WTC11 (cell line): ENCODE measurements at regions not wholly inside any gene's neighbourhood (a gene's known extent, or its start where the extent isn't known, plus 50 kb on each side); places are given as distances from the start of the nearest gene placed in this dataset.

Experiments
- ATAC-seq: fragments of 200-7000 bp; cut with Tn5 transposase; 2 replicates; pipeline ENCODE4 v1.10.0; 2021; ENCODE audit warnings: mild to moderate bottlenecking, moderate library complexity
- CTCF ChIA-PET: fragments of 300-600 bp; sonication (Branson Sonifier 250); formaldehyde crosslinking; loops from one replicate; lab custom pipeline; 2021; ENCODE audit warnings: antibody characterized with exemption; lab: Charles Lee
- POLR2A ChIA-PET: fragments of 350-600 bp; sonication (Branson Sonifier 250); formaldehyde crosslinking; loops from one replicate; lab custom pipeline; 2021; ENCODE audit warnings: antibody characterized with exemption; lab: Charles Lee
- DNase-seq: peaks from one replicate; pipeline ENCODE4 v3.0.0; 2021; ENCODE audit warnings: low spot score
- H3K27ac Mint-ChIP-seq: 2 replicates; pipeline ENCODE4 v1.8.0; 2021; ENCODE audit warnings: mixed read lengths
- H3K27me3 Mint-ChIP-seq: 2 replicates; pipeline ENCODE4 v1.8.0; 2021; ENCODE audit warnings: low read depth, mild to moderate bottlenecking, moderate library complexity, mixed read lengths
- H3K36me3 Mint-ChIP-seq: 2 replicates; pipeline ENCODE4 v1.8.0; 2021; ENCODE audit warnings: mixed read lengths
- H3K4me1 Mint-ChIP-seq: 2 replicates; pipeline ENCODE4 v1.8.0; 2022; ENCODE audit warnings: mixed read lengths
- H3K4me3 Mint-ChIP-seq: 2 replicates; pipeline ENCODE4 v1.8.0; 2021; ENCODE audit warnings: mild to moderate bottlenecking, moderate library complexity, mixed read lengths
- H3K9me3 Mint-ChIP-seq: 2 replicates; pipeline ENCODE4 v1.8.0; 2021; ENCODE audit warnings: mixed read lengths
- CDX4 ChIP-seq: fragments of 250-450 bp; sonication (Bioruptor Pico); IDR thresholded peaks from 2 replicates; pipeline ENCODE4 v1.9.0; 2021; ENCODE audit warnings: moderate library complexity, mild to moderate bottlenecking, inconsistent platforms, borderline replicate concordance
- CREB1 ChIP-seq: sonication (generic); formaldehyde crosslinking; IDR thresholded peaks from 2 replicates; pipeline ENCODE4 v1.8.0; 2023; ENCODE audit warnings: mild to moderate bottlenecking, missing genetic modification reagents
- JUN ChIP-seq: sonication (generic); formaldehyde crosslinking; IDR thresholded peaks from 2 replicates; pipeline ENCODE4 v1.8.0; 2023; ENCODE audit warnings: mild to moderate bottlenecking, missing genetic modification reagents
- KAT7 ChIP-seq: sonication (generic); formaldehyde crosslinking; IDR thresholded peaks from 2 replicates; pipeline ENCODE4 v1.8.1; 2023; ENCODE audit warnings: missing genetic modification reagents, mild to moderate bottlenecking, borderline replicate concordance
- MYBL2 ChIP-seq: sonication (generic); formaldehyde crosslinking; IDR thresholded peaks from 2 replicates; pipeline ENCODE4 v1.8.1; 2023; ENCODE audit warnings: mild to moderate bottlenecking, moderate library complexity, missing genetic modification reagents
- OVOL2 ChIP-seq: fragments of 250-450 bp; sonication (Bioruptor Pico); IDR thresholded peaks from 2 replicates; pipeline ENCODE4 v1.9.0; 2021; ENCODE audit warnings: mild to moderate bottlenecking, borderline replicate concordance
- PRRX2 ChIP-seq: fragments of 250-450 bp; sonication (Bioruptor Pico); IDR thresholded peaks from 2 replicates; pipeline ENCODE4 v1.8.0; 2021; ENCODE audit warnings: mild to moderate bottlenecking
- SMAD4 ChIP-seq: sonication (generic); formaldehyde crosslinking; IDR thresholded peaks from 2 replicates; pipeline ENCODE4 v1.8.0; 2022; ENCODE audit warnings: mild to moderate bottlenecking, missing genetic modification reagents
- ZNF232 ChIP-seq: sonication (generic); formaldehyde crosslinking; IDR thresholded peaks from 2 replicates; pipeline ENCODE4 v1.8.0; 2022; ENCODE audit warnings: mild to moderate bottlenecking, missing genetic modification reagents
- ZNF263 ChIP-seq: sonication (generic); formaldehyde crosslinking; IDR thresholded peaks from 2 replicates; pipeline ENCODE4 v1.8.1; 2022; ENCODE audit warnings: low read depth, mild to moderate bottlenecking, moderate library complexity, missing genetic modification reagents
- ZNF671 ChIP-seq: fragments of 250-450 bp; sonication (Bioruptor Pico); IDR thresholded peaks from 2 replicates; pipeline ENCODE4 v1.8.0; 2021; ENCODE audit warnings: mild to moderate bottlenecking
- TF ChIP-seq, protein P1 (sequence below): sonication (generic); formaldehyde crosslinking; IDR thresholded peaks from 2 replicates; pipeline ENCODE4 v1.8.1; 2023; ENCODE audit warnings: mild to moderate bottlenecking, missing genetic modification reagents, moderate library complexity
- TF ChIP-seq, protein P2 (sequence below): sonication (generic); formaldehyde crosslinking; IDR thresholded peaks from 2 replicates; pipeline ENCODE4 v1.8.0; 2023; ENCODE audit warnings: mild to moderate bottlenecking, missing genetic modification reagents
- TF ChIP-seq, protein P3 (sequence below): fragments of 250-450 bp; sonication (Bioruptor Pico); conservative IDR thresholded peaks from 2 replicates; pipeline ENCODE4 v1.9.0; 2021; ENCODE audit warnings: mild to moderate bottlenecking
- TF ChIP-seq, protein P4 (sequence below): sonication (generic); formaldehyde crosslinking; IDR thresholded peaks from 2 replicates; pipeline ENCODE4 v1.8.0; 2023; ENCODE audit warnings: missing genetic modification reagents
- TF ChIP-seq, protein P5 (sequence below): sonication (generic); formaldehyde crosslinking; IDR thresholded peaks from 2 replicates; pipeline ENCODE4 v1.8.1; 2022; ENCODE audit warnings: missing genetic modification reagents, borderline replicate concordance

GRCh38 chr13:50615234-50615633, 228.3 kb downstream of the DLEU7 start (continued):
- TF ChIP-seq, protein P1, sequence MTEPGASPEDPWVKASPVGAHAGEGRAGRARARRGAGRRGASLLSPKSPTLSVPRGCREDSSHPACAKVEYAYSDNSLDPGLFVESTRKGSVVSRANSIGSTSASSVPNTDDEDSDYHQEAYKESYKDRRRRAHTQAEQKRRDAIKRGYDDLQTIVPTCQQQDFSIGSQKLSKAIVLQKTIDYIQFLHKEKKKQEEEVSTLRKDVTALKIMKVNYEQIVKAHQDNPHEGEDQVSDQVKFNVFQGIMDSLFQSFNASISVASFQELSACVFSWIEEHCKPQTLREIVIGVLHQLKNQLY, result no peak
- TF ChIP-seq KAT7 (CRISPR knock-in tag) (no peak), PRRX2 (CRISPR knock-in tag) (no peak), CREB1 (CRISPR knock-in tag) (no peak), CDX4 (no peak), JUN (CRISPR knock-in tag) (no peak), SMAD4 (CRISPR knock-in tag) (no peak), MYBL2 (no peak), ZNF671 (CRISPR knock-in tag) (no peak)
- TF ChIP-seq, protein P2, sequence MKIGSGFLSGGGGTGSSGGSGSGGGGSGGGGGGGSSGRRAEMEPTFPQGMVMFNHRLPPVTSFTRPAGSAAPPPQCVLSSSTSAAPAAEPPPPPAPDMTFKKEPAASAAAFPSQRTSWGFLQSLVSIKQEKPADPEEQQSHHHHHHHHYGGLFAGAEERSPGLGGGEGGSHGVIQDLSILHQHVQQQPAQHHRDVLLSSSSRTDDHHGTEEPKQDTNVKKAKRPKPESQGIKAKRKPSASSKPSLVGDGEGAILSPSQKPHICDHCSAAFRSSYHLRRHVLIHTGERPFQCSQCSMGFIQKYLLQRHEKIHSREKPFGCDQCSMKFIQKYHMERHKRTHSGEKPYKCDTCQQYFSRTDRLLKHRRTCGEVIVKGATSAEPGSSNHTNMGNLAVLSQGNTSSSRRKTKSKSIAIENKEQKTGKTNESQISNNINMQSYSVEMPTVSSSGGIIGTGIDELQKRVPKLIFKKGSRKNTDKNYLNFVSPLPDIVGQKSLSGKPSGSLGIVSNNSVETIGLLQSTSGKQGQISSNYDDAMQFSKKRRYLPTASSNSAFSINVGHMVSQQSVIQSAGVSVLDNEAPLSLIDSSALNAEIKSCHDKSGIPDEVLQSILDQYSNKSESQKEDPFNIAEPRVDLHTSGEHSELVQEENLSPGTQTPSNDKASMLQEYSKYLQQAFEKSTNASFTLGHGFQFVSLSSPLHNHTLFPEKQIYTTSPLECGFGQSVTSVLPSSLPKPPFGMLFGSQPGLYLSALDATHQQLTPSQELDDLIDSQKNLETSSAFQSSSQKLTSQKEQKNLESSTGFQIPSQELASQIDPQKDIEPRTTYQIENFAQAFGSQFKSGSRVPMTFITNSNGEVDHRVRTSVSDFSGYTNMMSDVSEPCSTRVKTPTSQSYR (CRISPR knock-in tag), result no peak

DNA sequence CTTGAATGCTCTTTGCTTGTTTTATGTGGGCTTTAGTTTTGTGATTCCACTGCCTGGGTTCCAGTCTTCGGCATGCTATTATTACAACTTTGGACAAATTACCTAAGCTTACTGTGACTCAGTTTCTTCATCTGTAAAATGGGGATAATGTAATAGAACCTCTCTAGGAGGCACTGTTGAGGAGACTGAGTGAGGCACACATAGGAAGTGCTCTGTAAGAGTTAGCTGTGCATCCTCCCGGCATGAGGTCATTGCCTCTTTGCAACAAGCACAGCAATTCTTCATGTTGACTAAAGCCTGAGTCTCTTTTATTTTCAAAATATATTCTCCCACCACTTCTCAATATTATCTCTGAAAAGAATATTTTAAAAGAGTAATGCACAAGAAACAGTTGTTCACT, 227.4 kb downstream of the DLEU7 start:
- H3K9me3 Mint-ChIP-seq, result no peaks in the 10 kb centered on the region
- no peak for DNase-seq
- CTCF ChIA-PET, result interaction anchor here (1.5 kb wide), 1 partner anchor 20 kb away, joined by 3 read pairs; no protein-coding TSS in a partner anchor
- TF ChIP-seq OVOL2 (CRISPR knock-in tag), result no peak
- TF ChIP-seq ZNF232 (CRISPR knock-in tag), result no peak
- TF ChIP-seq, protein P3, sequence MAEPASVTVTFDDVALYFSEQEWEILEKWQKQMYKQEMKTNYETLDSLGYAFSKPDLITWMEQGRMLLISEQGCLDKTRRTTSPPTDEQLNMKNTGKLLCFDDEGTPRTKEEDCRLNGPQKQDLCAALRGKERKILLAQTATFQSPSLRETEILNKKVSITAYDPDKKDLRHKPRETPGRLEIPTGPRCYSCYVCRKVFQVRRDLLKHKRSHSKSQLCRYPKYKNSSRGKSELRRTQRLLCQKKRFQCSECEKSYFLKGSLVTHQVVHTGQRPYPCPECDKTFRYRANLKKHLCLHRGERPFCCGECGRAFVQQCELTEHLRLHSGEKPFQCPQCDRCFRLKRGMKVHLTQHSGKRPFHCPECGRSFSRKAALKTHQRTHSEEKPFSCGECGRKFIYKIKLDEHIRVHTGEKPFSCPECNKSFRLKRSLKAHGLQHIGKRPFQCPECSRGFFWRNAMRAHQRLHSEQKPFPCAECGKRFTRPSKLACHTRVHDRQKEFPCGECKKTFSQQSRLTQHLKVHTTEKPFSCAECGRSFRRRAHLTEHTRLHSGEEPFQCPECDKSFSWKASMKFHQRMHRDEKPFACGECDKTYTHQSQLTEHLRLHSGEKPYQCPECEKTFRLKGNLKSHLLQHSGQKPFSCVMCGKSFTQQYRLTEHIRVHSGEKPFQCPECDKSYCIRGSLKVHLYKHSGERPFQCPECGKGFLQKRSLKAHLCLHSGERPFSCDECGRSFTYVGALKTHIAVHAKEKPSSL (CRISPR knock-in tag), result no peak
- TF ChIP-seq, protein P4, sequence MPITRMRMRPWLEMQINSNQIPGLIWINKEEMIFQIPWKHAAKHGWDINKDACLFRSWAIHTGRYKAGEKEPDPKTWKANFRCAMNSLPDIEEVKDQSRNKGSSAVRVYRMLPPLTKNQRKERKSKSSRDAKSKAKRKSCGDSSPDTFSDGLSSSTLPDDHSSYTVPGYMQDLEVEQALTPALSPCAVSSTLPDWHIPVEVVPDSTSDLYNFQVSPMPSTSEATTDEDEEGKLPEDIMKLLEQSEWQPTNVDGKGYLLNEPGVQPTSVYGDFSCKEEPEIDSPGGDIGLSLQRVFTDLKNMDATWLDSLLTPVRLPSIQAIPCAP (CRISPR knock-in tag), result no peak
- TF ChIP-seq ZNF263 (CRISPR knock-in tag), result no peak
- TF ChIP-seq, protein P5, sequence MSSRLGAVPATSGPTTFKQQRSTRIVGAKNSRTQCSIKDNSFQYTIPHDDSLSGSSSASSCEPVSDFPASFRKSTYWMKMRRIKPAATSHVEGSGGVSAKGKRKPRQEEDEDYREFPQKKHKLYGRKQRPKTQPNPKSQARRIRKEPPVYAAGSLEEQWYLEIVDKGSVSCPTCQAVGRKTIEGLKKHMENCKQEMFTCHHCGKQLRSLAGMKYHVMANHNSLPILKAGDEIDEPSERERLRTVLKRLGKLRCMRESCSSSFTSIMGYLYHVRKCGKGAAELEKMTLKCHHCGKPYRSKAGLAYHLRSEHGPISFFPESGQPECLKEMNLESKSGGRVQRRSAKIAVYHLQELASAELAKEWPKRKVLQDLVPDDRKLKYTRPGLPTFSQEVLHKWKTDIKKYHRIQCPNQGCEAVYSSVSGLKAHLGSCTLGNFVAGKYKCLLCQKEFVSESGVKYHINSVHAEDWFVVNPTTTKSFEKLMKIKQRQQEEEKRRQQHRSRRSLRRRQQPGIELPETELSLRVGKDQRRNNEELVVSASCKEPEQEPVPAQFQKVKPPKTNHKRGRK (CRISPR knock-in tag), result no peak
- no peaks in the 10 kb centered on the region for H3K36me3 Mint-ChIP-seq
- H3K4me1 Mint-ChIP-seq, result peaks cover 5% of the 10 kb centered on the region; the same call in 1 of the 2 replicates
- no peaks in the 10 kb centered on the region for H3K27me3 Mint-ChIP-seq
- POLR2A ChIA-PET, result no interaction called here
- H3K4me3 Mint-ChIP-seq, result no peak overlapping the region
- H3K27ac Mint-ChIP-seq, result no peak overlapping the region
- no peak for ATAC-seq
